SK-N-SH (cell line): ENCODE measurements at regions not wholly inside any gene's neighbourhood (a gene's known extent, or its start where the extent isn't known, plus 50 kb on each side); places are given as distances from the start of the nearest gene placed in this dataset.

Experiments
- CTCF ChIA-PET: fragments of 300-600, 350-600 bp; formaldehyde crosslinking; extraction: SDS; loops from one replicate; lab custom pipeline; 2021; lab: Yijun Ruan, JAX
- POLR2A ChIA-PET: fragments of 350-600 bp; sonication (Branson Sonifier 250); formaldehyde crosslinking; extraction: SDS; loops from one replicate; lab custom pipeline; 2020; ENCODE audit warnings: antibody characterized with exemption, inconsistent platforms; lab: Yijun Ruan, JAX
- DNase-seq: peaks from one replicate; pipeline ENCODE4 v3.0.0; 2012
- H2AFZ ChIP-seq: fragments of 200-600 bp; sonication (generic); 2 replicates; pipeline ENCODE4 v1.8.1; 2016; ENCODE audit warnings: antibody characterized with exemption, mild to moderate bottlenecking, low read depth
- H3F3A ChIP-seq: fragments of 200-600 bp; sonication (generic); replicated peaks from 2 replicates; pipeline ENCODE3; 2016; ENCODE audit warnings: antibody characterized with exemption, mild to moderate bottlenecking; ENCODE audit not compliant: insufficient read depth
- H3K27ac ChIP-seq, 2 experiments: fragments of 200-500 bp in 1 of 2; fragments of 200-600 bp in 1 of 2; sonication (Bioruptor generic) in 1 of 2; sonication (generic), shearing (Covaris generic) in 1 of 2; 2 replicates each; pipeline versions ENCODE4 v1.5.1 to v1.6.1; 2014 to 2016; ENCODE audit warnings: low read depth in 2 of 2, inconsistent platforms in 1 of 2, low read length in 1 of 2, mild to moderate bottlenecking in 1 of 2, mixed read lengths in 1 of 2
- H3K27me3 ChIP-seq: fragments of 200-600 bp; sonication (generic), shearing (Covaris generic); 2 replicates; pipeline ENCODE4 v1.6.1; 2016; ENCODE audit warnings: mixed run types; ENCODE audit not compliant: insufficient read depth
- H3K36me3 ChIP-seq, 2 experiments: fragments of 200-500 bp in 1 of 2; fragments of 200-600 bp in 1 of 2; sonication (Bioruptor generic) in 1 of 2; sonication (generic) in 1 of 2; replicated peaks in 1 of 2; 2 replicates each; pipeline versions ENCODE3 to v1.5.1; 2014 to 2016; ENCODE audit warnings: low read length in 1 of 2, mild to moderate bottlenecking in 1 of 2; ENCODE audit not compliant: insufficient read depth in 2 of 2, control insufficient read depth in 1 of 2
- H3K4me1 ChIP-seq, 2 experiments: fragments of 200-500 bp in 1 of 2; fragments of 200-600 bp in 1 of 2; sonication (Bioruptor generic) in 1 of 2; sonication (generic), shearing (Covaris generic) in 1 of 2; 2 replicates each; pipeline versions ENCODE4 v1.5.1 to v1.6.1; 2014 to 2016; ENCODE audit warnings: low read depth in 1 of 2, low read length in 1 of 2, mixed run types in 1 of 2; ENCODE audit not compliant: insufficient read depth in 2 of 2, control insufficient read depth in 1 of 2
- H3K4me2 ChIP-seq: fragments of 200-600 bp; sonication (generic), shearing (Covaris generic); 2 replicates; pipeline ENCODE4 v1.6.1; 2017; ENCODE audit warnings: mixed run types
- H3K4me3 ChIP-seq, 2 experiments: fragments of 200-500 bp in 1 of 2; fragments of 200-600 bp in 1 of 2; sonication (Bioruptor generic) in 1 of 2; sonication (generic), shearing (Covaris generic) in 1 of 2; 2 replicates each; pipeline versions ENCODE4 v1.5.1 to v1.8.1; 2014 to 2016; ENCODE audit warnings: low read depth in 2 of 2, inconsistent platforms in 1 of 2, low read length in 1 of 2, mild to moderate bottlenecking in 1 of 2, mixed read lengths in 1 of 2, moderate library complexity in 1 of 2
- H3K79me2 ChIP-seq: fragments of 200-600 bp; sonication (generic); 2 replicates; pipeline ENCODE4 v1.8.1; 2017; ENCODE audit warnings: mild to moderate bottlenecking; ENCODE audit not compliant: insufficient read depth
- H3K9ac ChIP-seq: fragments of 200-600 bp; sonication (generic); 2 replicates; pipeline ENCODE4 v1.6.1; 2017; ENCODE audit warnings: mixed run types
- H3K9me2 ChIP-seq: fragments of 200-600 bp; sonication (generic); 2 replicates; pipeline ENCODE4 v1.6.1; 2017; ENCODE audit warnings: mixed run types
- H3K9me3 ChIP-seq: fragments of 200-600 bp; sonication (generic); 2 replicates; pipeline ENCODE4 v1.6.1; 2017; ENCODE audit warnings: mixed run types, mild to moderate bottlenecking, moderate library complexity
- H4K20me1 ChIP-seq: fragments of 200-600 bp; sonication (generic); 2 replicates; pipeline ENCODE4 v1.6.1; 2017; ENCODE audit warnings: mild to moderate bottlenecking, mixed run types; ENCODE audit not compliant: insufficient read depth
- FOSL2 ChIP-seq: IDR thresholded peaks from 2 replicates; pipeline ENCODE4 v1.4.0; 2012; ENCODE audit warnings: low read depth, mild to moderate bottlenecking, moderate library complexity, borderline replicate concordance
- JUND ChIP-seq: IDR thresholded peaks from 2 replicates; pipeline ENCODE4 v1.4.0; 2012
- MXI1 ChIP-seq: IDR thresholded peaks from 2 replicates; pipeline ENCODE4 v1.6.1; 2012; ENCODE audit warnings: mild to moderate bottlenecking, low read depth, low read length, improper control_type of control experiment
- NFIC ChIP-seq: IDR thresholded peaks from 2 replicates; pipeline ENCODE4 v1.4.0; 2012; ENCODE audit warnings: borderline replicate concordance
- POLR2AphosphoS5 ChIP-seq: IDR thresholded peaks from 2 replicates; pipeline ENCODE4 v1.6.1; 2012; ENCODE audit warnings: low read depth, low read length
- TAF1 ChIP-seq: IDR thresholded peaks from 2 replicates; pipeline ENCODE4 v1.6.1; 2012; ENCODE audit warnings: low read depth, mild to moderate bottlenecking, low read length, moderate library complexity, borderline replicate concordance
- TCF12 ChIP-seq: IDR thresholded peaks from 2 replicates; pipeline ENCODE4 v1.4.0; 2012
- TEAD4 ChIP-seq: IDR thresholded peaks from 2 replicates; pipeline ENCODE4 v1.4.0; 2012; ENCODE audit warnings: mild to moderate bottlenecking, borderline replicate concordance; ENCODE audit not compliant: insufficient read depth
- WGBS: methylation state at CpG from one replicate; pipeline ENCODE4 v1.1.6; 2017; ENCODE audit warnings: low lambda C conversion rate; 5-methylcytosine and 5-hydroxymethylcytosine counted together
- TF ChIP-seq, protein P1 (sequence below): fragments of 200-600 bp; sonication (generic); IDR thresholded peaks from 2 replicates; pipeline ENCODE4 v1.6.1; 2017; ENCODE audit warnings: antibody characterized with exemption, mild to moderate bottlenecking, moderate library complexity
- TF ChIP-seq, protein P2 (sequence below): IDR thresholded peaks from 2 replicates; pipeline ENCODE4; 2012
- TF ChIP-seq, protein P3 (sequence below): IDR thresholded peaks from 2 replicates; pipeline ENCODE4 v1.4.0; 2012; ENCODE audit warnings: low read depth, borderline replicate concordance

DNA sequence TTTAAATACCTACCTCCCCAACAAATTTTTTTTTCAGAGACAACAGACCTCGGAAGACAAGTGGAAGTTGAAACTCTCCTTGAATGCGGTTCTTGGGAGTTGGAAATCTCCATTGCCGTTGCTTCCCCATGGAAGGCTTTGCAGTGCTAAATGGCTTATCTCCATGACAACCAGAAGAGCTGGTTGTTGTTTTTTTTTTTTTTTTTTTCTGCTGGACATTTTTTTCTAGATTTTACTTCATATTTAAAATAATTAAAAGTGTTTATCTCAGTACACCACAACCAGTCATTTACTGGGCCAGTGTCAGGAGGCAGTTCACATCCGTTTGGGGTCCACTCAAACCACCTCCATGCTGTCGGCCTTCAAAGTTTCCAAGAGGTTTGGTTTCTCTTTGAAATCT lies 348.5 kb upstream of the PRKCQ start:
- ChIA-PET CTCF (interaction anchor here (1.0 kb wide), 1 partner anchor 8 kb away, joined by 3 read pairs; no protein-coding TSS in a partner anchor), POLR2A (no interaction called here)
- Histone ChIP-seq H3K36me3 (no peaks in the 10 kb centered on the region), H3K4me1 (peaks cover 0 to 35% of the 10 kb centered on the region in 2 experiments; a peak in 1 of 4 replicates), H2AFZ (0 out of 2 replicates have a peak overlapping the region, but pooled peaks have one; percentile 13), H3K4me2 (peak overlapping the region; percentile 56; the same call in 1 of the 2 replicates), H4K20me1 (no peaks in the 10 kb centered on the region), H3K9ac (no peak overlapping the region), H3K9me2 (no peaks in the 10 kb centered on the region), H3K4me3 (no peak overlapping the region), H3K9me3 (no peaks in the 10 kb centered on the region), H3K27ac (peak overlapping the region in 1 of 2 experiments; percentile 68; a peak in 2 of 4 replicates), H3K27me3 (no peaks in the 10 kb centered on the region), H3K79me2 (no peaks in the 10 kb centered on the region), H3F3A (peaks cover 7% of the 10 kb centered on the region)
- DNase-seq, result no peak
- TF ChIP-seq, protein P1, sequence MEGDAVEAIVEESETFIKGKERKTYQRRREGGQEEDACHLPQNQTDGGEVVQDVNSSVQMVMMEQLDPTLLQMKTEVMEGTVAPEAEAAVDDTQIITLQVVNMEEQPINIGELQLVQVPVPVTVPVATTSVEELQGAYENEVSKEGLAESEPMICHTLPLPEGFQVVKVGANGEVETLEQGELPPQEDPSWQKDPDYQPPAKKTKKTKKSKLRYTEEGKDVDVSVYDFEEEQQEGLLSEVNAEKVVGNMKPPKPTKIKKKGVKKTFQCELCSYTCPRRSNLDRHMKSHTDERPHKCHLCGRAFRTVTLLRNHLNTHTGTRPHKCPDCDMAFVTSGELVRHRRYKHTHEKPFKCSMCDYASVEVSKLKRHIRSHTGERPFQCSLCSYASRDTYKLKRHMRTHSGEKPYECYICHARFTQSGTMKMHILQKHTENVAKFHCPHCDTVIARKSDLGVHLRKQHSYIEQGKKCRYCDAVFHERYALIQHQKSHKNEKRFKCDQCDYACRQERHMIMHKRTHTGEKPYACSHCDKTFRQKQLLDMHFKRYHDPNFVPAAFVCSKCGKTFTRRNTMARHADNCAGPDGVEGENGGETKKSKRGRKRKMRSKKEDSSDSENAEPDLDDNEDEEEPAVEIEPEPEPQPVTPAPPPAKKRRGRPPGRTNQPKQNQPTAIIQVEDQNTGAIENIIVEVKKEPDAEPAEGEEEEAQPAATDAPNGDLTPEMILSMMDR, result no peak
- TF ChIP-seq TEAD4 (no peak), MXI1 (no peak), TAF1 (no peak), TCF12 (no peak), NFIC (no peak), POLR2AphosphoS5 (no peak)
- TF ChIP-seq, protein P2, sequence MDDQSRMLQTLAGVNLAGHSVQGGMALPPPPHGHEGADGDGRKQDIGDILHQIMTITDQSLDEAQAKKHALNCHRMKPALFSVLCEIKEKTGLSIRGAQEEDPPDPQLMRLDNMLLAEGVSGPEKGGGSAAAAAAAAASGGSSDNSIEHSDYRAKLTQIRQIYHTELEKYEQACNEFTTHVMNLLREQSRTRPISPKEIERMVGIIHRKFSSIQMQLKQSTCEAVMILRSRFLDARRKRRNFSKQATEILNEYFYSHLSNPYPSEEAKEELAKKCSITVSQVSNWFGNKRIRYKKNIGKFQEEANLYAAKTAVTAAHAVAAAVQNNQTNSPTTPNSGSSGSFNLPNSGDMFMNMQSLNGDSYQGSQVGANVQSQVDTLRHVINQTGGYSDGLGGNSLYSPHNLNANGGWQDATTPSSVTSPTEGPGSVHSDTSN, result no peak
- TF ChIP-seq, protein P3, sequence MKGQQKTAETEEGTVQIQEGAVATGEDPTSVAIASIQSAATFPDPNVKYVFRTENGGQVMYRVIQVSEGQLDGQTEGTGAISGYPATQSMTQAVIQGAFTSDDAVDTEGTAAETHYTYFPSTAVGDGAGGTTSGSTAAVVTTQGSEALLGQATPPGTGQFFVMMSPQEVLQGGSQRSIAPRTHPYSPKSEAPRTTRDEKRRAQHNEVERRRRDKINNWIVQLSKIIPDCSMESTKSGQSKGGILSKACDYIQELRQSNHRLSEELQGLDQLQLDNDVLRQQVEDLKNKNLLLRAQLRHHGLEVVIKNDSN, result no peak
- 37% methylated on average over 5 of the region's 5 CpGs for WGBS

DNA sequence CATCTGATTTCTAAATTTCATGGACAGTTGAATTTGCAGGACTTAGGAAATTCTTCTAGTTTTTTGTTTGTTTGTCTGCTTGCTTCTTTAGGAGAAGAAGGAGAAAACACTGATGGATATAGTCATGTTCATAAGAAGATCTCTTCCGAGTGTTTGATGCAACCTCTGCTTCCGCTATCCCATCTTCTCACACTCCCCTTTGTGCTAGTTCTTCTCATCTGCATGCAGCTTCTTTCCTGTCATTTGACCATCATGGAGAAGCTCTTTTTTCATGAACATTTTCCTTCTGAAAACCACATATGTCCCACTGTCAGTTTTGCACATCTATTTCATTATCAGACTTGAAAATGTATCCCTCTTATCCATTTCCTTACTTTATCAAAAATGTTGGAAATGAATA lies 346.9 kb upstream of the PRKCQ start:
- CTCF ChIA-PET, result interaction anchor here (0.6 kb wide), 1 partner anchor 13 kb away, joined by 3 read pairs; no protein-coding TSS in a partner anchor
- H3K36me3 ChIP-seq, result no peaks in the 10 kb centered on the region

More for the DNA sequence above, 346.9 kb upstream of the PRKCQ start:
- Histone ChIP-seq H3F3A (peaks cover 7% of the 10 kb centered on the region), H2AFZ (peak overlapping the region; percentile 17; the same call in 1 of the 2 replicates), H3K4me2 (no peak overlapping the region), H4K20me1 (no peaks in the 10 kb centered on the region), H3K27me3 (no peaks in the 10 kb centered on the region), H3K9me3 (no peaks in the 10 kb centered on the region), H3K27ac (peak overlapping the region in 1 of 2 experiments; percentile 68; a peak in 1 of 4 replicates), H3K79me2 (no peaks in the 10 kb centered on the region), H3K9me2 (no peaks in the 10 kb centered on the region), H3K4me1 (peaks cover 0 to 35% of the 10 kb centered on the region in 2 experiments; a peak in 1 of 4 replicates), H3K4me3 (no peak overlapping the region), H3K9ac (no peak overlapping the region)
- TF ChIP-seq FOSL2 (no peak), JUND (no peak)
- 51% methylated on average over 2 of the region's 2 CpGs for WGBS
- POLR2A ChIA-PET, result no interaction called here
- DNase-seq, result no peak
